ENCODE measurements at regions not wholly inside any gene's neighbourhood (a gene's known extent, or its start where the extent isn't known, plus 50 kb on each side); places are given as distances from the start of the nearest gene placed in this dataset.

DNA sequence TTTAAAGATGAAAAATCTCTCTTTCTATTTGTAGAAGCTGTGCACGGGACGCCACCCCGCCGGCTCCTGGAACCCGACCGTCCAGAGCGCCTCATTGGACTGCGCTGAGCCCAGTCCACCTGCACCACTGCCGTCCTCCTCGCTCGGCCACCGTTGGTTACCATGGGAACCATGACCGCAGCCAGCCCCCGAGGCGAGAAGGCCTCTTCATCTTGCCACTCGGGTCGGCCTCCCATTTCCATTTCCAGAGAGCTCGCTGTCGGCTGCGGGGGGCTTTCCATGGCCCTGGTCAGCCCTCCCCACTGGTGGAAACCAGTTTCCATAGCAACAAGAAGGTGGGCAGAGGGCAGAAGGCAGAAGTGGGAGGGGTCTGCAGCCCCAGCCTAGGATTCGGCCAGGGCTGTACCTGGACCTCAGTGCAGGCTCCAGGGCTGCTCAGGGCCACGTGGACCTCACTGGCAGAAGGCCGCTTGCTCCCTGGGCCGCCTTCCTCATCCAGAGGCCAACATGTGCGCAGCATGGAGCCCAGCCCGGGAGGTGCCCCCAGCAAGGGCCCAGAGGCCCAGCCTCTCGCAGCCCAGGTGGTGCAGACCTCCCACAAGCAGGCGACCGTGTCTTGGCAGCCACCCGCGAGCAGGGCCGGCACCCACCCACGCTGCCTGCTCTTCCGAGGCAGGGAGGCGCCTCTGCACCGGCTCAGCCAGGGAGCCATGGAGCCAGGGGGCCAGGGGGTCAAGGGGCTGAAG is 283.5 kb upstream of the PPP2R2D start:
- POLR2A ChIA-PET: no interaction called here
- BruUV-seq (replicated peaks): no TSS peak
- Histone ChIP-seq H2AFZ (ENCODE audit: low read length) (no peak overlapping the region), H3K79me2 (ENCODE audit: insufficient read depth, low read length) (no peaks in the 10 kb centered on the region), H4K20me1 (ENCODE audit: insufficient read depth, low read length) (no peaks in the 10 kb centered on the region), H3K4me2 (ENCODE audit: low read depth, low read length) (no peak overlapping the region), H3K4me1 (ENCODE audit: insufficient read depth, low read length) (no peaks in the 10 kb centered on the region), H3K27ac (ENCODE audit: extremely low read length, insufficient read depth, low read length) (no peak overlapping the region), H3K9me3 (ENCODE audit: low read length) (no peaks in the 10 kb centered on the region), H3K4me3 (replicated peaks in 1 of 3; ENCODE audit: insufficient read depth in 1 of 3, low read depth in 2 of 3, low read length in 3 of 3) (no peak overlapping the region), H3K9ac (ENCODE audit: insufficient read depth, low read depth, low read length) (no peak overlapping the region), H3K36me3 (replicated peaks in 1 of 2; ENCODE audit: control insufficient read depth in 1 of 2, insufficient read depth in 2 of 2, low read length in 2 of 2) (no peaks in the 10 kb centered on the region), H3K27me3 (ENCODE audit: control insufficient read depth in 1 of 2, insufficient read depth in 2 of 2, low read length in 2 of 2) (peaks cover 0 to 14% of the 10 kb centered on the region in 2 experiments; a peak in 2 of 5 replicates)
- CTCF ChIA-PET (ENCODE audit: low intra/inter-chr PET ratio, low total read pairs): no interaction called here
- DNase-seq (ENCODE audit: low spot score): no peak
- TF ChIP-seq ZNF572 (CRISPR knock-in tag; IDR thresholded peaks at IDR 0.05) (no peak), PHF8 (CRISPR knock-in tag; IDR thresholded peaks at IDR 0.05) (no peak), ZSCAN9 (CRISPR knock-in tag; IDR thresholded peaks at IDR 0.05; ENCODE audit: borderline replicate concordance) (no peak), GATA4 (IDR thresholded peaks at IDR 0.05; ENCODE audit: borderline replicate concordance, low read depth) (no peak), SP1 (IDR thresholded peaks at IDR 0.05) (no peak), SP1 (CRISPR knock-in tag; IDR thresholded peaks at IDR 0.05) (no peak), ZNF652 (CRISPR knock-in tag; IDR thresholded peaks at IDR 0.05; ENCODE audit: borderline replicate concordance, low read depth) (no peak), E2F2 (CRISPR knock-in tag; IDR thresholded peaks at IDR 0.05; ENCODE audit: borderline replicate concordance) (no peak), SRSF9 (IDR thresholded peaks at IDR 0.05; ENCODE audit: borderline replicate concordance, insufficient read depth, low read depth, low read length, poor library complexity, severe bottlenecking) (no peak), U2AF2 (IDR thresholded peaks at IDR 0.05; ENCODE audit: low read depth, low read length) (no peak), HMG20B (CRISPR knock-in tag; conservative IDR thresholded peaks at IDR 0.05) (no peak), REPIN1 (CRISPR knock-in tag; IDR thresholded peaks at IDR 0.05; ENCODE audit: borderline replicate concordance, low read depth) (no peak)
- TF ChIP-seq, protein P1, sequence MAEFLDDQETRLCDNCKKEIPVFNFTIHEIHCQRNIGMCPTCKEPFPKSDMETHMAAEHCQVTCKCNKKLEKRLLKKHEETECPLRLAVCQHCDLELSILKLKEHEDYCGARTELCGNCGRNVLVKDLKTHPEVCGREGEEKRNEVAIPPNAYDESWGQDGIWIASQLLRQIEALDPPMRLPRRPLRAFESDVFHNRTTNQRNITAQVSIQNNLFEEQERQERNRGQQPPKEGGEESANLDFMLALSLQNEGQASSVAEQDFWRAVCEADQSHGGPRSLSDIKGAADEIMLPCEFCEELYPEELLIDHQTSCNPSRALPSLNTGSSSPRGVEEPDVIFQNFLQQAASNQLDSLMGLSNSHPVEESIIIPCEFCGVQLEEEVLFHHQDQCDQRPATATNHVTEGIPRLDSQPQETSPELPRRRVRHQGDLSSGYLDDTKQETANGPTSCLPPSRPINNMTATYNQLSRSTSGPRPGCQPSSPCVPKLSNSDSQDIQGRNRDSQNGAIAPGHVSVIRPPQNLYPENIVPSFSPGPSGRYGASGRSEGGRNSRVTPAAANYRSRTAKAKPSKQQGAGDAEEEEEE (CRISPR knock-in tag; IDR thresholded peaks at IDR 0.05; ENCODE audit: borderline replicate concordance): no peak
- TF ChIP-seq, protein P2, sequence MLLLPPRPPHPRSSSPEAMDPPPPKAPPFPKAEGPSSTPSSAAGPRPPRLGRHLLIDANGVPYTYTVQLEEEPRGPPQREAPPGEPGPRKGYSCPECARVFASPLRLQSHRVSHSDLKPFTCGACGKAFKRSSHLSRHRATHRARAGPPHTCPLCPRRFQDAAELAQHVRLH (CRISPR knock-in tag; IDR thresholded peaks at IDR 0.05; ENCODE audit: borderline replicate concordance, low read depth): no peak
- TF ChIP-seq, protein P3, sequence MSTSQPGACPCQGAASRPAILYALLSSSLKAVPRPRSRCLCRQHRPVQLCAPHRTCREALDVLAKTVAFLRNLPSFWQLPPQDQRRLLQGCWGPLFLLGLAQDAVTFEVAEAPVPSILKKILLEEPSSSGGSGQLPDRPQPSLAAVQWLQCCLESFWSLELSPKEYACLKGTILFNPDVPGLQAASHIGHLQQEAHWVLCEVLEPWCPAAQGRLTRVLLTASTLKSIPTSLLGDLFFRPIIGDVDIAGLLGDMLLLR (CRISPR knock-in tag; IDR thresholded peaks at IDR 0.05): no peak
- FAIRE-seq: no peak
- WGBS (ENCODE audit: low lambda C conversion rate): 76% methylated on average over 23 of the region's 36 CpGs
- intact Hi-C loops (cut with micrococcal nuclease; ENCODE audit: unreplicated experiment): no loop called here
- in situ Hi-C loops (cut with HindIII; ENCODE audit: extremely low pct_ligation_motif_present, low pct_unique_long_range_greater_than_20kb): no loop called here
- no peak for ATAC-seq
